22Rv1 (cell line): ENCODE measurements at regions not wholly inside any gene's neighbourhood (a gene's known extent, or its start where the extent isn't known, plus 50 kb on each side); places are given as distances from the start of the nearest gene placed in this dataset.

ENCODE experiments used
- CTCF ChIP-seq: fragments of 450-650 bp; IDR thresholded peaks from 2 replicates; pipeline ENCODE4 v1.5.1; 2017; ENCODE audit warnings: mild to moderate bottlenecking
- ZFX ChIP-seq: fragments of 450-650 bp; IDR thresholded peaks from 2 replicates; pipeline ENCODE4 v1.6.1; 2017; ENCODE audit warnings: antibody characterized with exemption, borderline replicate concordance

GRCh38 chr12:86572455-86572854 lies 316.3 kb upstream of the MGAT4C start:
- no peak for TF ChIP-seq CTCF
- no peak for TF ChIP-seq ZFX
